IMR-90 (cell line): ENCODE measurements at regions not wholly inside any gene's neighbourhood (a gene's known extent, or its start where the extent isn't known, plus 50 kb on each side); places are given as distances from the start of the nearest gene placed in this dataset.

Experiments used
- ATAC-seq: fragments of 200-7000 bp; cut with Tn5 transposase; 2 replicates; pipeline ENCODE4 v1.9.1; 2020; ENCODE audit warnings: low read depth, mild to moderate bottlenecking, moderate library complexity
- BruUV-seq: library from RNA; stranded (reverse); fragments of 400-500 nt; replicated peaks from 2 replicates; lab custom pipeline; 2021; lab: Mats Ljungman, UMichigan
- CTCF ChIA-PET: fragments of 300-600 bp; formaldehyde crosslinking; extraction: SDS; loops from one replicate; lab custom pipeline; 2021; ENCODE audit warnings: antibody characterized with exemption; lab: Yijun Ruan, JAX
- POLR2A ChIA-PET: fragments of 300-600 bp; sonication (Branson Sonifier 250); formaldehyde crosslinking; loops from one replicate; lab custom pipeline; 2022; ENCODE audit warnings: antibody characterized with exemption; ENCODE audit not compliant: unreplicated experiment; lab: Charles Lee
- DNase-seq: peaks from one replicate; pipeline ENCODE4 v3.0.0; 2013
- H2AFZ ChIP-seq: replicated peaks from 2 replicates; pipeline ENCODE3; 2013; ENCODE audit warnings: low read length, mild to moderate bottlenecking; ENCODE audit not compliant: poor library complexity
- H2AK5ac ChIP-seq: 2 replicates; pipeline ENCODE4 v1.6.1; 2013; ENCODE audit warnings: low read depth, low read length, inconsistent platforms
- H2AK9ac ChIP-seq: replicated peaks from 2 replicates; pipeline ENCODE3; 2013; ENCODE audit warnings: mild to moderate bottlenecking, low read depth, low read length, moderate library complexity; ENCODE audit not compliant: poor library complexity
- H2BK120ac ChIP-seq: 2 replicates; pipeline ENCODE4 v1.6.1; 2013; ENCODE audit warnings: low read depth, low read length, inconsistent platforms
- H2BK15ac ChIP-seq: 3 replicates; pipeline ENCODE4 v1.6.1; 2013; ENCODE audit warnings: low read depth, low read length, inconsistent platforms
- H2BK20ac ChIP-seq: 2 replicates; pipeline ENCODE4 v1.6.1; 2013; ENCODE audit warnings: low read depth, mild to moderate bottlenecking, inconsistent platforms, low read length, moderate library complexity
- H2BK5ac ChIP-seq: 2 replicates; pipeline ENCODE4 v1.6.1; 2013; ENCODE audit warnings: mild to moderate bottlenecking, low read depth, low read length, inconsistent platforms; ENCODE audit not compliant: poor library complexity, severe bottlenecking
- H3K14ac ChIP-seq: replicated peaks from 2 replicates; pipeline ENCODE4 v1.6.1; 2013; ENCODE audit warnings: low read depth, low read length, inconsistent platforms
- H3K18ac ChIP-seq: 2 replicates; pipeline ENCODE4 v1.6.1; 2013; ENCODE audit warnings: low read depth, low read length, control low read depth
- H3K23ac ChIP-seq: 2 replicates; pipeline ENCODE4 v1.6.1; 2013; ENCODE audit warnings: low read depth, low read length, inconsistent platforms
- H3K27ac ChIP-seq: 2 replicates; pipeline ENCODE4 v1.5.1; 2013; ENCODE audit warnings: mild to moderate bottlenecking, control low read depth, low read length; ENCODE audit not compliant: insufficient read depth
- H3K27me3 ChIP-seq: 2 replicates; pipeline ENCODE4 v1.6.1; 2013; ENCODE audit warnings: low read length; ENCODE audit not compliant: control insufficient read depth, insufficient read depth
- H3K36me3 ChIP-seq: 2 replicates; pipeline ENCODE4 v1.6.1; 2013; ENCODE audit warnings: low read length, mixed read lengths; ENCODE audit not compliant: control insufficient read depth, insufficient read depth
- H3K4ac ChIP-seq: 2 replicates; pipeline ENCODE4 v1.6.1; 2013; ENCODE audit warnings: low read depth, low read length, inconsistent platforms
- H3K4me1 ChIP-seq: 2 replicates; pipeline ENCODE4 v1.6.1; 2013; ENCODE audit warnings: low read length, mixed read lengths; ENCODE audit not compliant: control insufficient read depth, insufficient read depth
- H3K4me2 ChIP-seq: 2 replicates; pipeline ENCODE4 v1.6.1; 2013; ENCODE audit warnings: low read depth, mild to moderate bottlenecking, control low read depth, low read length, moderate library complexity
- H3K4me3 ChIP-seq: 2 replicates; pipeline ENCODE4 v1.5.1; 2013; ENCODE audit warnings: low read depth, mild to moderate bottlenecking, control low read depth, low read length, moderate library complexity; ENCODE audit not compliant: insufficient read depth
- H3K56ac ChIP-seq: 2 replicates; pipeline ENCODE4 v1.6.1; 2013; ENCODE audit warnings: low read length, inconsistent platforms; ENCODE audit not compliant: insufficient read depth; ENCODE audit errors: extremely low read depth
- H3K79me1 ChIP-seq, 2 experiments: 2 replicates each; pipeline ENCODE4 v1.6.1; 2013; ENCODE audit warnings: low read length in 2 of 2, inconsistent platforms in 1 of 2, low read depth in 1 of 2
- H3K9ac ChIP-seq: 2 replicates; pipeline ENCODE4 v1.6.1; 2013; ENCODE audit warnings: low read depth, low read length, control low read depth
- H3K9me1 ChIP-seq: 2 replicates; pipeline ENCODE4 v1.6.1; 2013; ENCODE audit warnings: low read length, inconsistent platforms; ENCODE audit not compliant: insufficient read depth
- H3K9me3 ChIP-seq: 2 replicates; pipeline ENCODE4 v1.6.1; 2013; ENCODE audit warnings: low read length; ENCODE audit not compliant: control insufficient read depth, insufficient read depth
- H4K20me1 ChIP-seq: 2 replicates; pipeline ENCODE4 v1.6.1; 2013; ENCODE audit warnings: low read length, inconsistent platforms; ENCODE audit not compliant: insufficient read depth
- H4K5ac ChIP-seq: 2 replicates; pipeline ENCODE4 v1.6.1; 2013; ENCODE audit warnings: mild to moderate bottlenecking, low read depth, low read length, control low read depth
- H4K8ac ChIP-seq, 2 experiments: 2 replicates each; pipeline ENCODE4 v1.6.1; 2013; ENCODE audit warnings: low read depth in 2 of 2, low read length in 2 of 2, control low read depth in 1 of 2, inconsistent platforms in 1 of 2
- H4K91ac ChIP-seq: 2 replicates; pipeline ENCODE4 v1.6.1; 2013; ENCODE audit warnings: low read depth, low read length, inconsistent platforms; ENCODE audit not compliant: insufficient read depth
- MAFK ChIP-seq: IDR thresholded peaks from 2 replicates; pipeline ENCODE4 v1.6.1; 2012; ENCODE audit warnings: low read depth, low read length, improper control_type of control experiment
- WGBS, 2 experiments: methylation state at CpG; one replicate each; pipeline versions ENCODE4 v1.1.5 to v1.1.7; 2013; ENCODE audit warnings: missing lambda C conversion rate in 2 of 2; ENCODE audit not compliant: insufficient read length in 1 of 2; ENCODE audit errors: extremely low coverage in 2 of 2; 5-methylcytosine and 5-hydroxymethylcytosine counted together
- dilution Hi-C: fragments of 300-500 bp; cut with HindIII; formaldehyde crosslinking; loops from one replicate; pipeline ENCODE4 v1.14.3; 2018; ENCODE audit warnings: low sequenced_read_pairs; ENCODE audit not compliant: unreplicated experiment
- in situ Hi-C: fragments of 300-500 bp; cut with MboI; formaldehyde crosslinking; loops from 3 replicates; pipeline ENCODE4 v1.14.3; 2019; ENCODE audit warnings: low sequenced_read_pairs, inconsistent platforms, mixed read lengths
- intact Hi-C: fragments of 100-400 bp; cut with micrococcal nuclease; formaldehyde crosslinking; loops from 2 replicates; pipeline ENCODE4 v1.10.0; 2022

DNA sequence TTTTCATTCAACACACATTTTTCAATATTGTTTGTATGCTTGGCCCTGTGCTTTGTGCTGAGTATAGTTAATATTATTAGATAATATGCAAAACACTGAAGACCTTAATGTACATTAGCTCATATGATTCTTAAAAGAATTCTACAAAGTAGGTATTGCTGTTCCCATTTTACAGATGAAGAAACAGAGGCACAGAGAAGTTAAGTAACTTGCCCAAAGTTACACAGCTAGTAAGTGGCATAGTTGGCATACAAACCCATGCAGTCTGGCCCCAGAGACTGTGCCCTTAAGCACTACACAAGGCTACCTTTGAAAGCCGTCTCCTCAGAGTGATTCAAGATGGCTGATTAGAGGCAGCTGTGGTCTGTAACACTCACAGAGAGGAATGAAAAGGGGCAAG, 293.4 kb upstream of the F9 start:
- Histone ChIP-seq H3K23ac (no peak overlapping the region), H3K4me3 (no peak overlapping the region), H2AK9ac (no peak overlapping the region), H3K9me3 (peaks cover 4% of the 10 kb centered on the region; the same call in 1 of the 2 replicates), H3K4ac (no peak overlapping the region), H3K79me1 (no peaks in the 10 kb centered on the region), H3K27ac (no peak overlapping the region), H4K20me1 (no peaks in the 10 kb centered on the region), H3K9me1 (no peaks in the 10 kb centered on the region), H2BK120ac (no peak overlapping the region), H3K18ac (no peak overlapping the region), H3K56ac (no peak overlapping the region), H4K5ac (no peak overlapping the region), H4K91ac (no peak overlapping the region), H2BK20ac (no peak overlapping the region), H3K14ac (no peak overlapping the region), H2AFZ (no peak overlapping the region), H3K9ac (no peak overlapping the region), H2BK15ac (no peak overlapping the region), H2BK5ac (no peak overlapping the region), H3K36me3 (no peaks in the 10 kb centered on the region), H4K8ac (no peak overlapping the region), H3K4me2 (no peak overlapping the region), H3K4me1 (no peaks in the 10 kb centered on the region), H2AK5ac (no peak overlapping the region), H3K27me3 (no peaks in the 10 kb centered on the region)
- no CpG with 5 or more reads among the region's 1 CpG for WGBS, 2 experiments
- ATAC-seq: no peak
- no TSS peak for BruUV-seq
- in situ Hi-C loops (no loop called here), dilution Hi-C loops (no loop called here), intact Hi-C loops (no loop called here)
- DNase-seq: no peak
- ChIA-PET CTCF (no interaction called here), POLR2A (no interaction called here)
- TF ChIP-seq MAFK: no peak
